ENCODE measurements at regions not wholly inside any gene's neighbourhood (a gene's known extent, or its start where the extent isn't known, plus 50 kb on each side); places are given as distances from the start of the nearest gene placed in this dataset.

DNA sequence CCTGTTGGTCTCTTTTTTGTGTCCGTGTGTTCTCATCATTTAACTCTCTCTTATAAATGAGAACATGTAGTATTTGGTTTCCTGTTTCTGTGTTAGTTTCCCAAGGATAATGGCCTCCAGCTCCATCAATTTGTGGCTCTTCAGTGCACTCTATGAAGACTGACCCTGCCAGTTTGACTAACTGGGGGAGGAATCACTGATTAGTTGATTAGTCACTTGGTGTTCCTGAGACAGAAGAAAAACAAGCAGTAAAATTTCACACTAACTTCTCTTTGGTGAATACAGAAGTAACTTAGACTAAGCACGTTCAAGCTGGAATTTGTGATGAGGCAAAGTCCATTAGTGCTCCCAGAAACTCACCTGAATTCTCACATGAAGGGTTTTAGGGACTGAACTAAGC, 495.8 kb upstream of the RORB start:
- TF ChIP-seq, protein P1, sequence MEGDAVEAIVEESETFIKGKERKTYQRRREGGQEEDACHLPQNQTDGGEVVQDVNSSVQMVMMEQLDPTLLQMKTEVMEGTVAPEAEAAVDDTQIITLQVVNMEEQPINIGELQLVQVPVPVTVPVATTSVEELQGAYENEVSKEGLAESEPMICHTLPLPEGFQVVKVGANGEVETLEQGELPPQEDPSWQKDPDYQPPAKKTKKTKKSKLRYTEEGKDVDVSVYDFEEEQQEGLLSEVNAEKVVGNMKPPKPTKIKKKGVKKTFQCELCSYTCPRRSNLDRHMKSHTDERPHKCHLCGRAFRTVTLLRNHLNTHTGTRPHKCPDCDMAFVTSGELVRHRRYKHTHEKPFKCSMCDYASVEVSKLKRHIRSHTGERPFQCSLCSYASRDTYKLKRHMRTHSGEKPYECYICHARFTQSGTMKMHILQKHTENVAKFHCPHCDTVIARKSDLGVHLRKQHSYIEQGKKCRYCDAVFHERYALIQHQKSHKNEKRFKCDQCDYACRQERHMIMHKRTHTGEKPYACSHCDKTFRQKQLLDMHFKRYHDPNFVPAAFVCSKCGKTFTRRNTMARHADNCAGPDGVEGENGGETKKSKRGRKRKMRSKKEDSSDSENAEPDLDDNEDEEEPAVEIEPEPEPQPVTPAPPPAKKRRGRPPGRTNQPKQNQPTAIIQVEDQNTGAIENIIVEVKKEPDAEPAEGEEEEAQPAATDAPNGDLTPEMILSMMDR (IDR thresholded peaks at IDR 0.05), result no peak
- TF ChIP-seq POLR2A (IDR thresholded peaks at IDR 0.05), result no peak
